Endodermal cell (in vitro differentiated cells): ENCODE measurements at regions not wholly inside any gene's neighbourhood (a gene's known extent, or its start where the extent isn't known, plus 50 kb on each side); places are given as distances from the start of the nearest gene placed in this dataset.

Experiments
- DNase-seq: peaks from one replicate; pipeline ENCODE4 v3.0.0-alpha.2; 2017
- H3K27ac ChIP-seq: 2 replicates; pipeline ENCODE4 v1.5.1; 2013; ENCODE audit warnings: mild to moderate bottlenecking, low read depth, low read length, moderate library complexity
- H3K27me3 ChIP-seq: 2 replicates; pipeline ENCODE4 v1.6.1; 2013; ENCODE audit warnings: mild to moderate bottlenecking, low read length, moderate library complexity; ENCODE audit not compliant: insufficient read depth, control insufficient read depth, poor library complexity, severe bottlenecking
- H3K36me3 ChIP-seq: 2 replicates; pipeline ENCODE4 v1.7.0; 2013; ENCODE audit warnings: mild to moderate bottlenecking, low read length, moderate library complexity; ENCODE audit not compliant: control insufficient read depth, insufficient read depth
- H3K4me1 ChIP-seq: one replicate; pipeline ENCODE4 v1.7.0; 2013; ENCODE audit warnings: low read length; ENCODE audit not compliant: control insufficient read depth, insufficient read depth
- H3K4me3 ChIP-seq: 2 replicates; pipeline ENCODE4 v1.5.1; 2013; ENCODE audit warnings: mild to moderate bottlenecking, low read length, moderate library complexity
- H3K9ac ChIP-seq: 2 replicates; pipeline ENCODE4 v1.6.1; 2013; ENCODE audit warnings: mild to moderate bottlenecking, low read length, moderate library complexity; ENCODE audit not compliant: poor library complexity, severe bottlenecking; ENCODE audit errors: extremely low read depth
- H3K9me3 ChIP-seq: 2 replicates; pipeline ENCODE4 v1.6.1; 2013; ENCODE audit warnings: mild to moderate bottlenecking, low read length, moderate library complexity; ENCODE audit not compliant: control insufficient read depth
- H3K27ac Mint-ChIP-seq: 2 replicates; pipeline ENCODE4 v1.8.0; 2020; ENCODE audit warnings: mixed read lengths
- H3K27me3 Mint-ChIP-seq: 2 replicates; pipeline ENCODE4 v1.8.0; 2021; ENCODE audit warnings: mild to moderate bottlenecking, mixed read lengths; ENCODE audit not compliant: insufficient read depth
- H3K36me3 Mint-ChIP-seq: 2 replicates; pipeline ENCODE4 v1.8.0; 2020; ENCODE audit warnings: low read depth, mixed read lengths
- H3K4me1 Mint-ChIP-seq: 2 replicates; pipeline ENCODE4 v1.8.0; 2020; ENCODE audit warnings: mixed read lengths
- H3K4me3 Mint-ChIP-seq: 2 replicates; pipeline ENCODE4 v1.8.0; 2020; ENCODE audit warnings: mild to moderate bottlenecking, moderate library complexity, mixed read lengths
- H3K9me3 Mint-ChIP-seq: 2 replicates; pipeline ENCODE4 v1.8.0; 2020; ENCODE audit warnings: mild to moderate bottlenecking, mixed read lengths
- CTCF ChIP-seq: fragments of 200-600 bp; sonication (generic); conservative IDR thresholded peaks from 2 replicates; pipeline ENCODE4 v1.5.0; 2021; ENCODE audit warnings: antibody characterized with exemption, mild to moderate bottlenecking
- WGBS, 2 experiments: methylation state at CpG; one replicate each; pipeline versions ENCODE4 v1.1.5 to v1.1.7; 2013; ENCODE audit warnings: missing lambda C conversion rate in 2 of 2, mixed read lengths in 1 of 2; ENCODE audit not compliant: insufficient coverage in 1 of 2, insufficient read length in 1 of 2; 5-methylcytosine and 5-hydroxymethylcytosine counted together

GRCh38 chr12:25755136-25755970 lies 202.3 kb upstream of the LMNTD1 start:
- H3K4me3 ChIP-seq = peak overlapping the region; percentile 12
- no peaks in the 10 kb centered on the region for H3K27me3 ChIP-seq
- TF ChIP-seq CTCF = no peak
- 69% methylated on average over 3 of the region's 4 CpGs; no CpG with 5 or more reads in 1 of the 2 experiments for WGBS, 2 experiments
- Mint-ChIP-seq H3K9me3 (no peaks in the 10 kb centered on the region), H3K36me3 (no peaks in the 10 kb centered on the region), H3K4me3 (no peak overlapping the region), H3K27me3 (no peaks in the 10 kb centered on the region), H3K27ac (peak overlapping the region; percentile 70), H3K4me1 (peaks cover 42% of the 10 kb centered on the region)
- H3K9me3 ChIP-seq = no peaks in the 10 kb centered on the region
- H3K27ac ChIP-seq = no peak overlapping the region
- no peak for DNase-seq
- no peaks in the 10 kb centered on the region for H3K36me3 ChIP-seq
- H3K4me1 ChIP-seq = peaks cover 12% of the 10 kb centered on the region
- H3K9ac ChIP-seq = no peak overlapping the region

- Mint-ChIP-seq H3K27ac (peak overlapping the region; percentile 70), H3K4me3 (no peak overlapping the region), H3K9me3 (no peaks in the 10 kb centered on the region), H3K36me3 (no peaks in the 10 kb centered on the region), H3K27me3 (no peaks in the 10 kb centered on the region), H3K4me1 (peaks cover 42% of the 10 kb centered on the region)
- no peak for DNase-seq
- H3K27ac ChIP-seq = no peak overlapping the region
- H3K4me3 ChIP-seq = peak overlapping the region; percentile 12
- no peak for TF ChIP-seq CTCF
- H3K9me3 ChIP-seq = no peaks in the 10 kb centered on the region
- H3K27me3 ChIP-seq = no peaks in the 10 kb centered on the region
- no peaks in the 10 kb centered on the region for H3K36me3 ChIP-seq
- WGBS, 2 experiments = 63 to 100% methylated on average over 1 to 2 of the region's 2 CpGs
- no peak overlapping the region for H3K9ac ChIP-seq
- H3K4me1 ChIP-seq = peaks cover 12% of the 10 kb centered on the region
Measured at GRCh38 chr12:25755971-25756260, 202.6 kb upstream of the RASSF8 start.

GRCh38 chr12:25757037-25757665 lies 201.3 kb upstream of the RASSF8 start:
- Histone ChIP-seq H3K27me3 (no peaks in the 10 kb centered on the region), H3K27ac (no peak overlapping the region), H3K9ac (no peak overlapping the region), H3K4me1 (peaks cover 12% of the 10 kb centered on the region), H3K36me3 (no peaks in the 10 kb centered on the region), H3K9me3 (no peaks in the 10 kb centered on the region), H3K4me3 (no peak overlapping the region)
- no peaks in the 10 kb centered on the region for H3K27me3 Mint-ChIP-seq
- peak; percentile 53 for DNase-seq
- 93 to 100% methylated on average over 1 of the region's 1 CpG for WGBS, 2 experiments
- H3K36me3 Mint-ChIP-seq = no peaks in the 10 kb centered on the region
- no peak for TF ChIP-seq CTCF
- no peak overlapping the region for H3K4me3 Mint-ChIP-seq
- H3K4me1 Mint-ChIP-seq = peaks cover 42% of the 10 kb centered on the region
- peak overlapping the region; percentile 70 for H3K27ac Mint-ChIP-seq
- no peaks in the 10 kb centered on the region for H3K9me3 Mint-ChIP-seq
